HepG2 (cell line): ENCODE measurements at regions not wholly inside any gene's neighbourhood (a gene's known extent, or its start where the extent isn't known, plus 50 kb on each side); places are given as distances from the start of the nearest gene placed in this dataset.

Experiments
- ETV6 ChIP-seq: sonication (generic); formaldehyde crosslinking; conservative IDR thresholded peaks from 2 replicates; pipeline ENCODE4 v1.4.0; 2020; ENCODE audit warnings: missing genetic modification reagents
- TRIM22 ChIP-seq: fragments of 450-650 bp; IDR thresholded peaks from 2 replicates; pipeline ENCODE4 v1.6.1; 2017
- ZGPAT ChIP-seq: IDR thresholded peaks from 2 replicates; pipeline ENCODE4 v1.6.1; 2016; ENCODE audit warnings: mild to moderate bottlenecking
- ZMAT3 ChIP-seq: sonication (generic); formaldehyde crosslinking; conservative IDR thresholded peaks from 2 replicates; pipeline ENCODE4 v1.7.0; 2021; ENCODE audit warnings: missing genetic modification reagents
- ZNF142 ChIP-seq: sonication (generic); formaldehyde crosslinking; IDR thresholded peaks from 2 replicates; pipeline ENCODE4 v1.4.0; 2020; ENCODE audit warnings: missing genetic modification reagents
- ZNF33B ChIP-seq: sonication (generic); formaldehyde crosslinking; IDR thresholded peaks from 2 replicates; pipeline ENCODE4 v1.5.1; 2020; ENCODE audit warnings: mild to moderate bottlenecking, missing genetic modification reagents
- ZNF407 ChIP-seq: sonication (generic); formaldehyde crosslinking; IDR thresholded peaks from one replicate; pipeline ENCODE4 v1.5.1; 2020; ENCODE audit warnings: mild to moderate bottlenecking, missing genetic modification reagents; ENCODE audit errors: not compliant biosample characterization
- ZNF44 ChIP-seq: sonication (generic); formaldehyde crosslinking; IDR thresholded peaks from 2 replicates; pipeline ENCODE4 v1.5.1; 2020; ENCODE audit warnings: mild to moderate bottlenecking, missing genetic modification reagents
- ZNF543 ChIP-seq: sonication (generic); formaldehyde crosslinking; IDR thresholded peaks from 2 replicates; pipeline ENCODE4 v1.4.0; 2020; ENCODE audit warnings: mild to moderate bottlenecking, missing genetic modification reagents
- ZNF770 ChIP-seq: sonication (generic); formaldehyde crosslinking; IDR thresholded peaks from 2 replicates; pipeline ENCODE4 v1.5.0; 2020; ENCODE audit warnings: mild to moderate bottlenecking, missing genetic modification reagents

- TF ChIP-seq ZNF44 (CRISPR knock-in tag) (no peak), ZMAT3 (CRISPR knock-in tag) (no peak), TRIM22 (no peak), ZGPAT (CRISPR knock-in tag) (no peak), ZNF407 (CRISPR knock-in tag) (no peak), ETV6 (CRISPR knock-in tag) (no peak), ZNF770 (CRISPR knock-in tag) (no peak), ZNF543 (CRISPR knock-in tag) (no peak), ZNF142 (no peak), ZNF33B (CRISPR knock-in tag) (no peak)
Observed at GRCh38 chr3:127371846-127372245, 84.0 kb upstream of the PRR20G start (continued).
